SK-N-SH treated with all-trans-retinoic acid at 6 μM for 48 hours (cell line): ENCODE measurements at regions not wholly inside any gene's neighbourhood (a gene's known extent, or its start where the extent isn't known, plus 50 kb on each side); places are given as distances from the start of the nearest gene placed in this dataset.

Experiments used
- ATAC-seq: fragments of 200-7000 bp; cut with Tn5 transposase; 3 replicates; pipeline ENCODE4 v1.9.1; 2020; ENCODE audit warnings: mild to moderate bottlenecking, moderate library complexity
- ARNTL ChIP-seq: fragments of 450-650 bp; formaldehyde crosslinking; IDR thresholded peaks from 2 replicates; pipeline ENCODE4 v1.5.0; 2020; ENCODE audit warnings: low read depth, mild to moderate bottlenecking, moderate library complexity, borderline replicate concordance
- BACH2 ChIP-seq: fragments of 250-450 bp; sonication (Bioruptor Pico); IDR thresholded peaks from 2 replicates; pipeline ENCODE4 v1.9.0; 2021; ENCODE audit warnings: mild to moderate bottlenecking, borderline replicate concordance
- CREB5 ChIP-seq: fragments of 250-450 bp; sonication (Bioruptor Pico); IDR thresholded peaks from 2 replicates; pipeline ENCODE4 v1.5.1; 2020; ENCODE audit warnings: low read depth, mild to moderate bottlenecking, moderate library complexity
- CSDC2 ChIP-seq: fragments of 250-450 bp; sonication (Bioruptor Pico); IDR thresholded peaks from 2 replicates; pipeline ENCODE4 v1.5.0; 2020; ENCODE audit warnings: mild to moderate bottlenecking, moderate library complexity
- CSRNP3 ChIP-seq: fragments of 250-450 bp; sonication (Bioruptor Pico); IDR thresholded peaks from 2 replicates; pipeline ENCODE4 v1.5.1; 2021; ENCODE audit warnings: mild to moderate bottlenecking, moderate library complexity
- ESRRG ChIP-seq: fragments of 250-450 bp; sonication (Bioruptor Pico); IDR thresholded peaks from 2 replicates; pipeline ENCODE4 v1.6.1; 2021; ENCODE audit warnings: mild to moderate bottlenecking
- GLIS3 ChIP-seq: fragments of 250-450 bp; sonication (Bioruptor Pico); IDR thresholded peaks from 2 replicates; pipeline ENCODE4 v1.5.0; 2020; ENCODE audit warnings: mild to moderate bottlenecking, moderate library complexity
- ISL1 ChIP-seq: fragments of 250-450 bp; sonication (Bioruptor Pico); IDR thresholded peaks from 2 replicates; pipeline ENCODE4 v2.1.2; 2022; ENCODE audit warnings: mild to moderate bottlenecking, moderate library complexity
- OSR1 ChIP-seq: fragments of 250-450 bp; sonication (Bioruptor Pico); IDR thresholded peaks from 2 replicates; pipeline ENCODE4 v1.8.0; 2022; ENCODE audit warnings: moderate library complexity, mild to moderate bottlenecking, inconsistent platforms
- POU6F1 ChIP-seq: fragments of 250-450 bp; sonication (Bioruptor Pico); IDR thresholded peaks from 2 replicates; pipeline ENCODE4 v1.8.0; 2021; ENCODE audit warnings: low read depth, mild to moderate bottlenecking, moderate library complexity, borderline replicate concordance
- PPARA ChIP-seq: fragments of 250-450 bp; sonication (Bioruptor Pico); IDR thresholded peaks from 2 replicates; pipeline ENCODE4 v1.5.0; 2020; ENCODE audit warnings: mild to moderate bottlenecking, borderline replicate concordance
- RARB ChIP-seq: fragments of 250-450 bp; sonication (Bioruptor Pico); IDR thresholded peaks from 2 replicates; pipeline ENCODE4 v1.8.0; 2021; ENCODE audit warnings: mild to moderate bottlenecking, moderate library complexity
- TCF4 ChIP-seq: fragments of 250-450 bp; sonication (Bioruptor Pico); IDR thresholded peaks from 2 replicates; pipeline ENCODE4 v1.8.0; 2021; ENCODE audit warnings: mild to moderate bottlenecking, moderate library complexity, borderline replicate concordance
- TOX ChIP-seq: fragments of 250-450 bp; sonication (Bioruptor Pico); IDR thresholded peaks from 2 replicates; pipeline ENCODE4 v1.8.0; 2021; ENCODE audit warnings: mild to moderate bottlenecking, moderate library complexity, borderline replicate concordance
- ZC3H10 ChIP-seq: fragments of 250-450 bp; sonication (Bioruptor Pico); IDR thresholded peaks from 2 replicates; pipeline ENCODE4 v1.5.1; 2021; ENCODE audit warnings: mild to moderate bottlenecking, moderate library complexity
- ZFP3 ChIP-seq: fragments of 250-450 bp; sonication (Bioruptor Pico); IDR thresholded peaks from 2 replicates; pipeline ENCODE4 v1.5.0; 2020; ENCODE audit warnings: mild to moderate bottlenecking, moderate library complexity
- ZFP30 ChIP-seq: fragments of 450-650 bp; formaldehyde crosslinking; IDR thresholded peaks from 2 replicates; pipeline ENCODE4 v1.5.0; 2022; ENCODE audit warnings: mild to moderate bottlenecking, moderate library complexity
- ZNF565 ChIP-seq: fragments of 450-650 bp; formaldehyde crosslinking; conservative IDR thresholded peaks from 2 replicates; pipeline ENCODE4 v1.5.0; 2020; ENCODE audit warnings: low read depth, mild to moderate bottlenecking, moderate library complexity
- ZNF70 ChIP-seq: fragments of 450-650 bp; formaldehyde crosslinking; IDR thresholded peaks from 2 replicates; pipeline ENCODE4 v1.5.0; 2020; ENCODE audit warnings: mild to moderate bottlenecking, moderate library complexity
- ZNF8 ChIP-seq: fragments of 450-650 bp; formaldehyde crosslinking; IDR thresholded peaks from 2 replicates; pipeline ENCODE4 v1.5.0; 2020; ENCODE audit warnings: mild to moderate bottlenecking, moderate library complexity
- TF ChIP-seq, protein P1 (sequence below): fragments of 250-450 bp; sonication (Bioruptor Pico); IDR thresholded peaks from 2 replicates; pipeline ENCODE4 v1.8.0; 2020; ENCODE audit warnings: mild to moderate bottlenecking, moderate library complexity, borderline replicate concordance

DNA sequence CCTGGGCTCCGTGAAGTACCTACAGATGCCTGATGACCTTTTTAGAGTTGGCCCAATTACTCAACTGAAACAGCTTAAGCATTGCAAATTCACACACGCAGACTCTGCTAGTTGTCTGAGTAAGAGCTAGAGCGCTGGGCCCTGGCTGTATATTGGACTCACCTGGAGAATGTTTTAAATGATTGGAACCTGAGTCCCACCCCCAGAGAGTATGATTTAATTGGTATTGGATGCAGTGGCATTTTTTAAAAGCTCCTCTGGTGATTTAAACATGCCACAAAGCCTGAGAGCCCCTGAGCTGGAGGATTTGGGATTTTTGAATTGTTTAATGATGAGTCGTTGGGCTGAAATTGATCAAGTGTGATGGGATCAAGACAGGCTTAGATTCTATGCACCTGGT lies 143.9 kb upstream of the SDK2 start:
- TF ChIP-seq ISL1 (CRISPR knock-in tag), result no peak
- no peak for TF ChIP-seq BACH2 (CRISPR knock-in tag)
- TF ChIP-seq ZNF565, result no peak
- no peak for TF ChIP-seq RARB (CRISPR knock-in tag)
- no peak for TF ChIP-seq ARNTL
- TF ChIP-seq TOX, result no peak
- no peak for TF ChIP-seq ZNF8 (CRISPR knock-in tag)
- no peak for TF ChIP-seq CSDC2 (CRISPR knock-in tag)
- TF ChIP-seq CSRNP3, result no peak
- no peak for ATAC-seq

GRCh38 chr17:73791121-73791520 lies 146.9 kb upstream of the SDK2 start:
- no peak for TF ChIP-seq ARNTL
- TF ChIP-seq ZC3H10, result no peak
- TF ChIP-seq ZNF70 (CRISPR knock-in tag), result no peak
- TF ChIP-seq RARB (CRISPR knock-in tag), result no peak
- no peak for ATAC-seq

DNA sequence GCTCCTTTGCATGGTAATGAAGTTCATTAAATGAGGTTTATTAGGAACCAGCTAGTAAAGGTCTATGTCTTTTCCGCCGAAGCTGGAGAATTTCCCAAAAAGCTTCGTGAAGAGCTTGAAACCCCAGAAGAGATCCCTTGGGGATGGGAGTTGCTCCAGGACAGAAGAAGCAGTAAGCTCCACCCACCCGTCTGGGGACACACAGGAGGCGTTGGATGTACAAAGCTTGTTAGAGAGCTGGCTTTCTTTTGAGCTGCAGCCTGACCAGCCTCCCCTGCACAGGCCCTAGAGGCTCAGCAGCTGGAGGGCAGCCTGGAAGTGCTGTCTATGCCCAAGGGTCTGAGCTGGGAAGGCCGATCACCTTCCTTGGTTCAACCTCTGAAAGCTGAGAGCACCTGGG lies 147.4 kb upstream of the SDK2 start:
- TF ChIP-seq PPARA (CRISPR knock-in tag) (no peak), TCF4 (CRISPR knock-in tag) (no peak), ISL1 (CRISPR knock-in tag) (no peak), ZNF70 (CRISPR knock-in tag) (no peak), ZC3H10 (no peak), CREB5 (no peak), OSR1 (CRISPR knock-in tag) (no peak), ZFP3 (no peak), ZNF8 (CRISPR knock-in tag) (no peak), GLIS3 (CRISPR knock-in tag) (no peak), POU6F1 (CRISPR knock-in tag) (no peak), RARB (CRISPR knock-in tag) (no peak)
- ATAC-seq, result no peak

DNA sequence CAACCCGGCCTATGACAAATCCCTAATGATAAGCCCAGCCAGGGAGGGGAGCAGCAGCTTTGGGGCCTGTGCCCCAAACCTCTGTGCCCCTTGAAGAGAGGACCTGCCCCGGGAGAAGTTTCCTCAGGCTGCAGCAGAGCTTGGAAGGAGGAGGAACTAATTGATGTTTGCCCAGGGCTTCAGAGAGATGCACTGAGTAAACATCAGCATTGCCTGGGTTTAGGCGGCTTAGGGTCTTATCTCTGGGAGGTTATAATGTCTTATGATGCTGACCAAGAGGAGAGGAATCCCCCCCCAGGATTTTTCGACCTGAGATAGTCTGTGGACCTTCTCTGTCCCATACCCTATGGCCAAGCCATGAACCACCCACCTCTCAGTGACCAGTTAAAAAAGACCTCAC lies 148.7 kb upstream of the SDK2 start:
- TF ChIP-seq OSR1 (CRISPR knock-in tag), result no peak
- TF ChIP-seq, all 23 proteins: peak for 0
- ATAC-seq, result no peak

- TF ChIP-seq OSR1 (CRISPR knock-in tag), result no peak
- TF ChIP-seq, protein P1, sequence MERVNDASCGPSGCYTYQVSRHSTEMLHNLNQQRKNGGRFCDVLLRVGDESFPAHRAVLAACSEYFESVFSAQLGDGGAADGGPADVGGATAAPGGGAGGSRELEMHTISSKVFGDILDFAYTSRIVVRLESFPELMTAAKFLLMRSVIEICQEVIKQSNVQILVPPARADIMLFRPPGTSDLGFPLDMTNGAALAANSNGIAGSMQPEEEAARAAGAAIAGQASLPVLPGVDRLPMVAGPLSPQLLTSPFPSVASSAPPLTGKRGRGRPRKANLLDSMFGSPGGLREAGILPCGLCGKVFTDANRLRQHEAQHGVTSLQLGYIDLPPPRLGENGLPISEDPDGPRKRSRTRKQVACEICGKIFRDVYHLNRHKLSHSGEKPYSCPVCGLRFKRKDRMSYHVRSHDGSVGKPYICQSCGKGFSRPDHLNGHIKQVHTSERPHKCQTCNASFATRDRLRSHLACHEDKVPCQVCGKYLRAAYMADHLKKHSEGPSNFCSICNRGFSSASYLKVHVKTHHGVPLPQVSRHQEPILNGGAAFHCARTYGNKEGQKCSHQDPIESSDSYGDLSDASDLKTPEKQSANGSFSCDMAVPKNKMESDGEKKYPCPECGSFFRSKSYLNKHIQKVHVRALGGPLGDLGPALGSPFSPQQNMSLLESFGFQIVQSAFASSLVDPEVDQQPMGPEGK (CRISPR knock-in tag), result no peak
- no peak for TF ChIP-seq ZNF565
These were observed 150.1 kb upstream of the SDK2 start for GRCh38 chr17:73794336-73794735.

GRCh38 chr17:73795730-73796129 lies 151.5 kb upstream of the SDK2 start:
- ATAC-seq, result no peak
- TF ChIP-seq PPARA (CRISPR knock-in tag) (no peak), ARNTL (no peak), ZNF70 (CRISPR knock-in tag) (no peak), ZC3H10 (no peak), CSRNP3 (no peak), GLIS3 (CRISPR knock-in tag) (no peak), ESRRG (no peak), ZFP3 (no peak), TOX (no peak), BACH2 (CRISPR knock-in tag) (no peak), ZNF565 (no peak), ZFP30 (CRISPR knock-in tag) (no peak), OSR1 (CRISPR knock-in tag) (no peak), POU6F1 (CRISPR knock-in tag) (no peak)

More at GRCh38 chr17:73794336-73794735, 150.1 kb upstream of the SDK2 start:
- no peak for ATAC-seq
